ENCODE measurements at regions not wholly inside any gene's neighbourhood (a gene's known extent, or its start where the extent isn't known, plus 50 kb on each side); places are given as distances from the start of the nearest gene placed in this dataset.
A peak's percentile ranks its signal among the peaks of the same experiment; 100 is the strongest.

- TF ChIP-seq ZFX (IDR thresholded peaks at IDR 0.05) (no peak), CTCF (conservative IDR thresholded peaks at IDR 0.05) (no peak)
- no peak overlapping the region for H3K27ac ChIP-seq
Observed at GRCh38 chr14:40436551-40436950, 1004.3 kb upstream of the FBXO33 start.

DNA sequence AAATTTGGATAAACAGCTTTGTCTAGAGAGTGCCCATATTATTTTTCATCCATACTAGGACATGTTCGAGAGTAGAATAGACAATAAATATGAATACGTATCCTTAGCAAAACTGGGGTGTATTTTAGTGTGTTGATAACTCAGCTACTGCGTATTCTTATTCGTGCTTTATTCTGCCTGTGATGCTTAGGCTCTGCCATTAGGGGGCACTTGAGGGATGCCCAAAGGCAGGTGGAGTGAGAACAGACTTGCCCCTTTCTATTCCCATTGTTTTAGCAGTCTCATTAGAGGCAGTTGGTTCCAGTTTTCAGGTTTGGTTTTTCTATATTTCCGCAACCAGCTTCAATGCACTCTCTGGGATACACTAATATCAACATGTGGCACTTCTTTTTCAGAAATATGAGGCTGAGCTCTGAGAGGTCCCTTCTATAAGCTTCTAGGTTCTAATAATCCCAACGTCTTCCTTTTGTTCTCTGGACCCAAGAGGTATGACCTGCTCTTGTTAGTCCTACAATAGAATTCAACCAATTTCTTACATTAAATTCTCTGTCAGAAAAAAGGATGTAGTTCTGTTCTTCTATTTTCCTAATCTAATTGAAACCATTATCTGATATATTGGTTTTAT, 985.7 kb upstream of the FBXO33 start:
- no peak overlapping the region for H3K27ac ChIP-seq
- TF ChIP-seq ZFX (IDR thresholded peaks at IDR 0.05): no peak
- peak; percentile 93 for TF ChIP-seq CTCF (conservative IDR thresholded peaks at IDR 0.05)

- TF ChIP-seq ZFX (IDR thresholded peaks at IDR 0.05) (no peak), CTCF (conservative IDR thresholded peaks at IDR 0.05) (no peak)
Observed at GRCh38 chr14:40416565-40416964, 984.3 kb upstream of the FBXO33 start.

GRCh38 chr14:40414386-40414785, 982.2 kb upstream of the FBXO33 start:
- H3K27ac ChIP-seq: no peak overlapping the region
- TF ChIP-seq ZFX (IDR thresholded peaks at IDR 0.05) (no peak), CTCF (conservative IDR thresholded peaks at IDR 0.05) (no peak)

More at GRCh38 chr14:40416565-40416964, 984.3 kb upstream of the FBXO33 start:
- no peak overlapping the region for H3K27ac ChIP-seq

DNA sequence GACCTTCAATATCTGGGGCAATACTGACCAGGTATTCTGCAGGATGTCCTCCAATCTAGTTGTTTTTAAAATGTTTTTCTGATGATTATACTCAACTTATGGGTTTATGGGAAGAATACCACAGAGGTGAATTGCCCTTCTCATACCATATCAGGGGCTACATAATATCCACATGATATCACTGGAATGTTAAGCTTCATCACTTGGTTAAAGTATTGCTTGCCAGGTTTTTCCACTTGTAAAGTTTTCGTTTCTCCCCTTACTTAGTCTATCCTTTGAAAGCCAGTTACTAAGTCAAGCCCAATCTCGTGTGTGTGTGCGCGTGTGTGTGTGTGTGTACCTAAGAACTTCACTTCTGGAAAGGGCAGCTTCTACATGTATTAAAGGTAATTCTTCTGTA, 980.9 kb upstream of the FBXO33 start:
- TF ChIP-seq CTCF (conservative IDR thresholded peaks at IDR 0.05) (no peak), ZFX (IDR thresholded peaks at IDR 0.05) (no peak)
- H3K27ac ChIP-seq: no peak overlapping the region

- no peak for TF ChIP-seq ZFX (IDR thresholded peaks at IDR 0.05)
- TF ChIP-seq CTCF (conservative IDR thresholded peaks at IDR 0.05): no peak
- no peak overlapping the region for H3K27ac ChIP-seq
Observed at GRCh38 chr14:40410708-40411107, 978.5 kb upstream of the FBXO33 start.

DNA sequence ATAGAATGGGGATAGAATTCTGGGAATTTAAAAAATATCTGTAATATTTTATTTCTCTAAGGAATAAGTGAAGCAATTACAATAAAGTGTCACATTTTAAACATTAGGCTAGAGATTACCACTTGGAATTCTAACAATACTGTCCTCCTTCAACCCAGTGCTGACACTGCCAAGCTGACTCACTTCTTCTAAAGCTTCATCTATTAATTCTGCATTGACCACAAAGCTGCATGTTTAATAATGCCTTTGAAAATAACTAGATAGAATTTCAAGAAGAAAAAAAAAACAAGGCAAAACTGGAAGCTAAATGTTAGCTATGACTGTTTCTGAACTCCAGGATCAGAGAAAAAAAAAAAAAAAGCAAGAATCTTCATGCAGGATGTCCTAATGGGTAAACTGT, 970.7 kb upstream of the FBXO33 start:
- no peak overlapping the region for H3K27ac ChIP-seq
- no peak for TF ChIP-seq CTCF (conservative IDR thresholded peaks at IDR 0.05)
- TF ChIP-seq ZFX (IDR thresholded peaks at IDR 0.05): no peak

Measured in C4-2B (cell line).